Neural progenitor cell (in vitro differentiated cells): ENCODE measurements at regions not wholly inside any gene's neighbourhood (a gene's known extent, or its start where the extent isn't known, plus 50 kb on each side); places are given as distances from the start of the nearest gene placed in this dataset.

ENCODE experiments used
- EZH2 ChIP-seq: fragments of 200-600 bp; sonication (generic); IDR thresholded peaks from 2 replicates; pipeline ENCODE4 v1.6.1; 2017; ENCODE audit warnings: antibody characterized with exemption, mild to moderate bottlenecking, moderate library complexity
- TF ChIP-seq, protein P1 (sequence below): fragments of 200-600 bp; sonication (generic); IDR thresholded peaks from 2 replicates; pipeline ENCODE4 v1.5.1; 2017; ENCODE audit warnings: antibody characterized with exemption, mild to moderate bottlenecking

DNA sequence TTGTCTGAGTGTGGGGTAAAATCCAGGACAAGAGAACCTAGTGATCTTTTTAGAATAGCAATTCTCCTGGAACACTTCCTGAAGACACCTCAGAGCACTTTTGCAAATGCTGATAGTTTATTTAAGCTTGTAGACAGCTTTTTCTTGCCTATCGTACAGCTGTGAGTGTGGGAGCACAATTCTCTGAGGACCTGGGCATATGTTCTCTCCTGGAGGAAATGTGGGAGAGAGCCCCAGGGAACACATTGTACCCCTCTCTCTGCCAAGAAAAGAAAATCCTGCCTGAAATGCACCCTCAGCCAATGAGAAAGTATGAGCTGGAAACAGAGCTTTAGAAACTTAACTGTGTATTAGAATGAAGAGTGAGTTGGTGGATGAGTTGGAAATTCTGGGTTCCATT lies 308.3 kb upstream of the SEMA6D start:
- TF ChIP-seq, protein P1, sequence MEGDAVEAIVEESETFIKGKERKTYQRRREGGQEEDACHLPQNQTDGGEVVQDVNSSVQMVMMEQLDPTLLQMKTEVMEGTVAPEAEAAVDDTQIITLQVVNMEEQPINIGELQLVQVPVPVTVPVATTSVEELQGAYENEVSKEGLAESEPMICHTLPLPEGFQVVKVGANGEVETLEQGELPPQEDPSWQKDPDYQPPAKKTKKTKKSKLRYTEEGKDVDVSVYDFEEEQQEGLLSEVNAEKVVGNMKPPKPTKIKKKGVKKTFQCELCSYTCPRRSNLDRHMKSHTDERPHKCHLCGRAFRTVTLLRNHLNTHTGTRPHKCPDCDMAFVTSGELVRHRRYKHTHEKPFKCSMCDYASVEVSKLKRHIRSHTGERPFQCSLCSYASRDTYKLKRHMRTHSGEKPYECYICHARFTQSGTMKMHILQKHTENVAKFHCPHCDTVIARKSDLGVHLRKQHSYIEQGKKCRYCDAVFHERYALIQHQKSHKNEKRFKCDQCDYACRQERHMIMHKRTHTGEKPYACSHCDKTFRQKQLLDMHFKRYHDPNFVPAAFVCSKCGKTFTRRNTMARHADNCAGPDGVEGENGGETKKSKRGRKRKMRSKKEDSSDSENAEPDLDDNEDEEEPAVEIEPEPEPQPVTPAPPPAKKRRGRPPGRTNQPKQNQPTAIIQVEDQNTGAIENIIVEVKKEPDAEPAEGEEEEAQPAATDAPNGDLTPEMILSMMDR: no peak
- TF ChIP-seq EZH2: no peak
